ENCODE measurements at regions not wholly inside any gene's neighbourhood (a gene's known extent, or its start where the extent isn't known, plus 50 kb on each side); places are given as distances from the start of the nearest gene placed in this dataset.

DNA sequence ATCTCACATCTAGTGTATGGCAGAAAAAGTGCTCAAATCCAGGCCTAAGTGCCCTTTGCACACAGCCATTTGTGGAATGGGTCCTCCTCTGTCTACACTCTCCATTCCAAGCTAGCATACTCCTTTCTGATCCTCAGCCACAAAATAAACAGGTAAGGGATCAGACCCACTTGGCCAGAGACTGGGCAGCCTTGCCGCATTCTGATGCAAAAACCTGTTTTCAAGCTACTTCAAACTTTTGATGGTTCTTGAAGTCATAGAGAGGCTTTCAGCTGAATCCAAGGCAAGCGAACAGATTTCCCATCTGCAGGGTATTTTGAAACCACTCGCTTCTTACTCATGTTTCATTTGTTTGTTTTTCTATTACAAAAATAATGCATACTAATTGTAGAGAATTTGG, 136.6 kb upstream of the NAV2 start:
- TF ChIP-seq, protein P1, sequence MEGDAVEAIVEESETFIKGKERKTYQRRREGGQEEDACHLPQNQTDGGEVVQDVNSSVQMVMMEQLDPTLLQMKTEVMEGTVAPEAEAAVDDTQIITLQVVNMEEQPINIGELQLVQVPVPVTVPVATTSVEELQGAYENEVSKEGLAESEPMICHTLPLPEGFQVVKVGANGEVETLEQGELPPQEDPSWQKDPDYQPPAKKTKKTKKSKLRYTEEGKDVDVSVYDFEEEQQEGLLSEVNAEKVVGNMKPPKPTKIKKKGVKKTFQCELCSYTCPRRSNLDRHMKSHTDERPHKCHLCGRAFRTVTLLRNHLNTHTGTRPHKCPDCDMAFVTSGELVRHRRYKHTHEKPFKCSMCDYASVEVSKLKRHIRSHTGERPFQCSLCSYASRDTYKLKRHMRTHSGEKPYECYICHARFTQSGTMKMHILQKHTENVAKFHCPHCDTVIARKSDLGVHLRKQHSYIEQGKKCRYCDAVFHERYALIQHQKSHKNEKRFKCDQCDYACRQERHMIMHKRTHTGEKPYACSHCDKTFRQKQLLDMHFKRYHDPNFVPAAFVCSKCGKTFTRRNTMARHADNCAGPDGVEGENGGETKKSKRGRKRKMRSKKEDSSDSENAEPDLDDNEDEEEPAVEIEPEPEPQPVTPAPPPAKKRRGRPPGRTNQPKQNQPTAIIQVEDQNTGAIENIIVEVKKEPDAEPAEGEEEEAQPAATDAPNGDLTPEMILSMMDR (IDR thresholded peaks at IDR 0.05; ENCODE audit: low read length) = no peak
- no peak for TF ChIP-seq EZH2 (IDR thresholded peaks at IDR 0.05; ENCODE audit: borderline replicate concordance, low read length)

Data from OCI-LY1 (cell line).